ENCODE measurements at regions not wholly inside any gene's neighbourhood (a gene's known extent, or its start where the extent isn't known, plus 50 kb on each side); places are given as distances from the start of the nearest gene placed in this dataset.

- no peak for TF ChIP-seq CTCF (IDR thresholded peaks at IDR 0.05)
- TF ChIP-seq POLR2A (IDR thresholded peaks at IDR 0.05): no peak
Observed at GRCh38 chr16:11472851-11473250, 113.9 kb downstream of the LITAF start.

Data from uterus (tissue), 2 donors.